Adrenal gland (tissue), 9 donors: ENCODE measurements at regions not wholly inside any gene's neighbourhood (a gene's known extent, or its start where the extent isn't known, plus 50 kb on each side); places are given as distances from the start of the nearest gene placed in this dataset.

Source experiments
- DNase-seq, 7 donors: peaks; one replicate each; pipeline ENCODE4 v3.0.0-alpha.2; 2019 to 2020
- H3K27ac ChIP-seq, 5 donors: fragments of 200-600 bp; sonication (generic) in 4 of 5; 1 replicate in 3 of 5; 2 replicates in 2 of 5; pipeline versions ENCODE4 v1.5.1 to v1.8.0; 2016 to 2020; ENCODE audit warnings: mild to moderate bottlenecking in 1 of 5
- H3K27me3 ChIP-seq: fragments of 200-600 bp; 2 replicates; pipeline ENCODE4 v1.8.0; 2021
- H3K36me3 ChIP-seq, 2 donors: fragments of 200-600 bp; replicated peaks in 1 of 2; 1 replicate in 1 of 2; 2 replicates in 1 of 2; pipeline versions ENCODE4 v1.5.1 to v1.8.0; 2018 to 2022
- H3K4me1 ChIP-seq, 2 donors: fragments of 200-600 bp; replicated peaks in 1 of 2; 1 replicate in 1 of 2; 2 replicates in 1 of 2; pipeline versions ENCODE4 v1.5.1 to v1.8.0; 2018 to 2021
- H3K4me3 ChIP-seq, 4 donors: fragments of 200-600 bp; sonication (generic) in 3 of 4; one replicate each; pipeline ENCODE4 v1.5.1; 2016 to 2018
- H3K9me3 ChIP-seq, 3 donors: fragments of 200-600 bp; sonication (generic) in 1 of 3; replicated peaks in 1 of 3; 1 replicate in 2 of 3; 2 replicates in 1 of 3; pipeline versions ENCODE4 v1.5.1 to v1.8.0; 2016 to 2021
- POLR2A ChIP-seq, 2 donors: fragments of 450-650 bp; IDR thresholded peaks; one replicate each; pipeline ENCODE4 v1.6.1; 2017; ENCODE audit warnings: antibody characterized with exemption in 2 of 2, mild to moderate bottlenecking in 2 of 2, moderate library complexity in 1 of 2
- whole genome bisulfite sequencing, 4 donors: extraction: QIAGEN DNeasy Blood & Tissue Kit in 2 of 4; methylation state at CpG; one replicate each; pipeline versions ENCODE4 v1.1.5 to v1.1.7; 2013 to 2017; 5-methylcytosine and 5-hydroxymethylcytosine counted together
- intact Hi-C, 2 donors: fragments of 100-400 bp; cut with DNase I; formaldehyde crosslinking; loops; one replicate each; pipeline versions ENCODE4 v1.14.1 to v1.15.0; 2022 to 2023
- TF ChIP-seq, protein P1 (sequence below), 6 experiments: fragments of 450-650 bp in 4 of 6; fragments of 200-600 bp in 2 of 6; sonication (generic) in 1 of 6; IDR thresholded peaks; 1 replicate in 5 of 6; 2 replicates in 1 of 6; pipeline versions ENCODE4 v1.5.1 to v1.8.0; 2016 to 2021; ENCODE audit warnings: antibody characterized with exemption in 6 of 6, mild to moderate bottlenecking in 2 of 6, moderate library complexity in 1 of 6
- donor health status: healthy with polysubstance abuse.
- donor health status: Bipolar disorder and iron deficiency.
- donor health status: DM: yes; HTN: yes; CAD: no.
- donor health status: DM: no; HTN: no; CAD: no.
- donor health status: DM: no; HTN: no; CAD: no.

DNA sequence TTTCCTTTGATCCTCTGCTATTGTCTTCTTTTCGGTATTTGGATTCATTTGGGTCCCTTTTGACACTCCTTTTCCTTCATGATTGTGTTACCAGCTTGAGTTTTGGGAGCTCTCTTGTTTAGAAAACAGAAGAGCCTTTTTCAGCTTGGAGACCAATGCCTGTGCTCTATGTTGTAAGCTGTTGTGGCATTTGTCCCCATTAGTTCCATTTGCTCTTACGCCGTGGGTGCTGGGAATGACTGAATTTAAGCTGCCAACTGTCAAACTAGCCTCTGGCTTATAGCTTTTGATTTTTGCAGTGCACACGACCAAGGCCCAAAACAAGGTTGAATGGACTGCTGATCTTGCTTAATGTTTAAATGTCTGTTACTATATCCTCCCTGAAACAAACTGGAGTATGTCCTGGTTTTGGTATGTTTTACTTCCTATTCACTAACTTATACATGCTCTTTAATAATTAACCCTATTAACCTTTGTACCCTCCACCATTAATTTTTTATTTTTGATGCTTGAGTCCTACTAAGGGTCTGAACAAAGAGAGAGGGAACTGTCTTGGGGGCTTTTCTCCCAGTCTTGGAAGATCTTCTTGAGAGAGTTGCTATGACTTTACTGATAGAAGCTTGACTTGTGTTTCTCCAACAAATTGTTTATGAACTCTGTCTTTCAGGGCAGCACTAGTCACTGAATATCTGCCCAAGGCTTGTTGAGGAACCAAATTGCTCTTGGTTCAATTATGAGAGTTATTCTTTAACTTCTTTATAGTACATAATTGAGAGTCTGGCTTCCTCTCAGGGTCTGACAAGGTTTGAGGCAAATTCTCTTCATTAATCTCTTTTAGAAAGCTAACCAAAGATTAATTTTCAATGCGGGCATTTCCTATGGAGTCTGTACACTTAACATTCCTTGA is 100.3 kb upstream of the SIRPG start:
- no peak overlapping the region for H3K4me3 ChIP-seq
- no peaks in the 10 kb centered on the region for H3K4me1 ChIP-seq
- no peak for TF ChIP-seq POLR2A (IDR thresholded peaks at IDR 0.05)
- TF ChIP-seq, protein P1, sequence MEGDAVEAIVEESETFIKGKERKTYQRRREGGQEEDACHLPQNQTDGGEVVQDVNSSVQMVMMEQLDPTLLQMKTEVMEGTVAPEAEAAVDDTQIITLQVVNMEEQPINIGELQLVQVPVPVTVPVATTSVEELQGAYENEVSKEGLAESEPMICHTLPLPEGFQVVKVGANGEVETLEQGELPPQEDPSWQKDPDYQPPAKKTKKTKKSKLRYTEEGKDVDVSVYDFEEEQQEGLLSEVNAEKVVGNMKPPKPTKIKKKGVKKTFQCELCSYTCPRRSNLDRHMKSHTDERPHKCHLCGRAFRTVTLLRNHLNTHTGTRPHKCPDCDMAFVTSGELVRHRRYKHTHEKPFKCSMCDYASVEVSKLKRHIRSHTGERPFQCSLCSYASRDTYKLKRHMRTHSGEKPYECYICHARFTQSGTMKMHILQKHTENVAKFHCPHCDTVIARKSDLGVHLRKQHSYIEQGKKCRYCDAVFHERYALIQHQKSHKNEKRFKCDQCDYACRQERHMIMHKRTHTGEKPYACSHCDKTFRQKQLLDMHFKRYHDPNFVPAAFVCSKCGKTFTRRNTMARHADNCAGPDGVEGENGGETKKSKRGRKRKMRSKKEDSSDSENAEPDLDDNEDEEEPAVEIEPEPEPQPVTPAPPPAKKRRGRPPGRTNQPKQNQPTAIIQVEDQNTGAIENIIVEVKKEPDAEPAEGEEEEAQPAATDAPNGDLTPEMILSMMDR (IDR thresholded peaks at IDR 0.05): no peak
- no peaks in the 10 kb centered on the region for H3K9me3 ChIP-seq
- no peaks in the 10 kb centered on the region for H3K27me3 ChIP-seq
- intact Hi-C loops: no loop called here
- no peak for DNase-seq
- H3K27ac ChIP-seq: no peak overlapping the region
- no peaks in the 10 kb centered on the region for H3K36me3 ChIP-seq
- WGBS, 4 donors: 63 to 75% (median 67%) methylated on average over 5 of the region's 5 CpGs

DNA sequence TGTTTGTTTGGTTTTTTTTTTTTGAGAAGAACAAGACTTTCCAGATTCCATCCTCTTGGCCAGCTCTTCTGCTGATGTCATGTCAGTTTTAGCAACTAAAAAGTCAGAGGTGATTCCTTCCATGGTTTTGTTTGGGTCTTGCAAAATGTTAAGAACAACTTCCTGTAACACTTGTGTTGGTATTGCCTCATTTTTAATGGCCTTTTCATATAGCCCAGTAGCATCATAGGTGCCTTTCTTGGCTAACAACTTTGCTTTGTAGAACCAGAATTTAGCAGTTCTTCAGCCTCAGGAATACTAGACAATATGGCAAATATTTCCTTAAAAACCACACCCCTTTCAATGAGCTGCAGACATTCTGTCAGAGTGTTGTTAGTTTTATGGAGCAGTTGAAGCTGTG is 99.5 kb upstream of the SIRPG start:
- H3K27me3 ChIP-seq: no peaks in the 10 kb centered on the region
- no peaks in the 10 kb centered on the region for H3K9me3 ChIP-seq
- H3K36me3 ChIP-seq: no peaks in the 10 kb centered on the region
- intact Hi-C loops: no loop called here
- TF ChIP-seq, protein P1 (IDR thresholded peaks at IDR 0.05): no peak
- no peak for TF ChIP-seq POLR2A (IDR thresholded peaks at IDR 0.05)
- DNase-seq: no peak
- H3K4me3 ChIP-seq: no peak overlapping the region
- H3K4me1 ChIP-seq: no peaks in the 10 kb centered on the region
- H3K27ac ChIP-seq: no peak overlapping the region

DNA sequence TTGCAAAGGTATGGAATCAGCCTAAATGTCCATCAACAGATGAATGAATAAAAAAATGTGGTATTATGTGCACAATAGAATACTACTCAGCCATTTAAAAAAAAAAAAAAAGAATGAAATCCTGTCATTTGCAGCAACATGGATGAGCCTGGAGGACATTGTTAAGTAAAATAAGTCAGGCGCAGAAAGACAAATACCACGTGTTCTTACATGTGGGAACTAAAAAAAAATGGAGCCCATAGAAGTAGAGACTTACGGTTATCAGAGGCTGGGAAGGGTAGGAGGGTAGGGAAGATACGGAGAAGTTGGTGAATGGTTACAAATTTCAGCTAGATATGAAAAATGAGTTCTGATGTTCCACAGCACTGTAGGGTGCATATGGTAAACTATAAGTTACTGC is 97.2 kb upstream of the SIRPG start:
- WGBS, 4 donors: 73 to 83% (median 75%) methylated on average over 4 of the region's 4 CpGs
- H3K36me3 ChIP-seq: no peaks in the 10 kb centered on the region
- no peaks in the 10 kb centered on the region for H3K9me3 ChIP-seq
- intact Hi-C loops: no loop called here
- no peak overlapping the region for H3K27ac ChIP-seq
- DNase-seq: no peak
- no peaks in the 10 kb centered on the region for H3K27me3 ChIP-seq
- no peak overlapping the region for H3K4me3 ChIP-seq
- TF ChIP-seq POLR2A (IDR thresholded peaks at IDR 0.05): no peak
- TF ChIP-seq, protein P1 (IDR thresholded peaks at IDR 0.05): no peak
- no peaks in the 10 kb centered on the region for H3K4me1 ChIP-seq

DNA sequence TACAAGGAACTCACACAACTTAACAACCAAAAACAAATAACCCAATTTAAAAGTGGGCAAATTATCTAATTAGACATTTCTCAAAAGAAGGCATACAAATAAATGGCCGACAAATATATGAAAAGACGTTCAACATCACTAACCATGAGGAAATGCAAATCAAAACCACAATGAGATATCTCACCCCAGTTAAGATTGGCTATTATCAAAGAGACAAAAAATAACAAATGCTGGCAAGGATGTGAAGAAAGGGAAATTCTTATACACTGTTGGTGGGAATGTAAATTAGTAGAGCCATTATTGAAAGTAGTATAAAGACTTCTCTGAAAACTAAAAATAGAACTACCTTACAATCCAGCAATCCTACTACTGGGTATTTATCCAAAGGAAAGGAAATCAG is 96.7 kb upstream of the SIRPG start:
- 51 to 70% (median 60%) methylated on average over 2 of the region's 2 CpGs for WGBS, 4 donors
- H3K9me3 ChIP-seq: no peaks in the 10 kb centered on the region
- no peak for DNase-seq
- TF ChIP-seq POLR2A (IDR thresholded peaks at IDR 0.05): no peak
- TF ChIP-seq, protein P1 (IDR thresholded peaks at IDR 0.05): no peak
- no peaks in the 10 kb centered on the region for H3K4me1 ChIP-seq
- H3K27ac ChIP-seq: no peak overlapping the region
- H3K27me3 ChIP-seq: no peaks in the 10 kb centered on the region
- H3K4me3 ChIP-seq: no peak overlapping the region
- intact Hi-C loops: no loop called here
- no peaks in the 10 kb centered on the region for H3K36me3 ChIP-seq
